NCI-H1694 (cell line): ENCODE measurements at regions not wholly inside any gene's neighbourhood (a gene's known extent, or its start where the extent isn't known, plus 50 kb on each side); places are given as distances from the start of the nearest gene placed in this dataset.
A peak's percentile ranks its signal among the peaks of the same experiment; 100 is the strongest.

Experiments used
- DNase-seq: peaks from one replicate; lab custom pipeline; 2025; lab: John Stamatoyannopoulos, UW

- DNase-seq: no peak
These were observed 169.8 kb downstream of the NOC3L start for GRCh38 chr10:94192974-94193373.

- DNase-seq: no peak
These were observed 169.2 kb downstream of the NOC3L start for GRCh38 chr10:94193466-94193924.

GRCh38 chr10:94194256-94194655 is 168.5 kb downstream of the NOC3L start:
- DNase-seq: no peak

- DNase-seq: no peak
These were observed 165.5 kb downstream of the NOC3L start for GRCh38 chr10:94197241-94197640.

- no peak for DNase-seq
These were observed 164.4 kb downstream of the NOC3L start for GRCh38 chr10:94198324-94198723.

GRCh38 chr10:94199565-94199964 is 163.2 kb downstream of the NOC3L start:
- no peak for DNase-seq

- no peak for DNase-seq
These were observed 162.4 kb downstream of the NOC3L start for GRCh38 chr10:94200146-94200837.

GRCh38 chr10:94205396-94205831 is 157.3 kb downstream of the NOC3L start:
- peak; percentile 91 for DNase-seq

GRCh38 chr10:94206176-94206575 is 156.6 kb downstream of the NOC3L start:
- no peak for DNase-seq

- DNase-seq: no peak
These were observed 154.4 kb downstream of the NOC3L start for GRCh38 chr10:94208315-94208714.

- no peak for DNase-seq
These were observed 152.1 kb downstream of the NOC3L start for GRCh38 chr10:94210440-94211168.

- DNase-seq: no peak
These were observed 151.6 kb downstream of the NOC3L start for GRCh38 chr10:94211169-94211510.

- no peak for DNase-seq
These were observed 149.7 kb downstream of the NOC3L start for GRCh38 chr10:94213001-94213530.

GRCh38 chr10:94213980-94214379 is 148.8 kb downstream of the NOC3L start:
- DNase-seq: no peak

GRCh38 chr10:94214481-94214893 is 148.3 kb downstream of the NOC3L start:
- DNase-seq: no peak

- no peak for DNase-seq
These were observed 146.5 kb downstream of the NOC3L start for GRCh38 chr10:94216201-94216600.

- DNase-seq: no peak
These were observed 145.3 kb downstream of the NOC3L start for GRCh38 chr10:94217411-94217810.

- no peak for DNase-seq
These were observed 144.1 kb downstream of the NOC3L start for GRCh38 chr10:94218493-94219183.

GRCh38 chr10:94219829-94220228 is 142.9 kb downstream of the NOC3L start:
- no peak for DNase-seq

- no peak for DNase-seq
These were observed 142.0 kb downstream of the NOC3L start for GRCh38 chr10:94220717-94221116.

GRCh38 chr10:94223702-94224370 is 138.9 kb downstream of the NOC3L start:
- no peak for DNase-seq

GRCh38 chr10:94224656-94225055 is 138.1 kb downstream of the NOC3L start:
- no peak for DNase-seq
